IMR-90 (cell line): ENCODE measurements at regions not wholly inside any gene's neighbourhood (a gene's known extent, or its start where the extent isn't known, plus 50 kb on each side); places are given as distances from the start of the nearest gene placed in this dataset.

ENCODE experiments used
- ATAC-seq: fragments of 200-7000 bp; cut with Tn5 transposase; 2 replicates; pipeline ENCODE4 v1.9.1; 2020; ENCODE audit warnings: low read depth, mild to moderate bottlenecking, moderate library complexity
- BruUV-seq: library from RNA; stranded (reverse); fragments of 400-500 nt; replicated peaks from 2 replicates; lab custom pipeline; 2021; lab: Mats Ljungman, UMichigan
- CTCF ChIA-PET: fragments of 300-600 bp; formaldehyde crosslinking; extraction: SDS; loops from one replicate; lab custom pipeline; 2021; ENCODE audit warnings: antibody characterized with exemption; lab: Yijun Ruan, JAX
- POLR2A ChIA-PET: fragments of 300-600 bp; sonication (Branson Sonifier 250); formaldehyde crosslinking; loops from one replicate; lab custom pipeline; 2022; ENCODE audit warnings: antibody characterized with exemption; ENCODE audit not compliant: unreplicated experiment; lab: Charles Lee
- DNase-seq: peaks from one replicate; pipeline ENCODE4 v3.0.0; 2013
- H2AFZ ChIP-seq: replicated peaks from 2 replicates; pipeline ENCODE3; 2013; ENCODE audit warnings: low read length, mild to moderate bottlenecking; ENCODE audit not compliant: poor library complexity
- H2AK5ac ChIP-seq: 2 replicates; pipeline ENCODE4 v1.6.1; 2013; ENCODE audit warnings: low read depth, low read length, inconsistent platforms
- H2AK9ac ChIP-seq: replicated peaks from 2 replicates; pipeline ENCODE3; 2013; ENCODE audit warnings: mild to moderate bottlenecking, low read depth, low read length, moderate library complexity; ENCODE audit not compliant: poor library complexity
- H2BK120ac ChIP-seq: 2 replicates; pipeline ENCODE4 v1.6.1; 2013; ENCODE audit warnings: low read depth, low read length, inconsistent platforms
- H2BK15ac ChIP-seq: 3 replicates; pipeline ENCODE4 v1.6.1; 2013; ENCODE audit warnings: low read depth, low read length, inconsistent platforms
- H2BK20ac ChIP-seq: 2 replicates; pipeline ENCODE4 v1.6.1; 2013; ENCODE audit warnings: low read depth, mild to moderate bottlenecking, inconsistent platforms, low read length, moderate library complexity
- H2BK5ac ChIP-seq: 2 replicates; pipeline ENCODE4 v1.6.1; 2013; ENCODE audit warnings: mild to moderate bottlenecking, low read depth, low read length, inconsistent platforms; ENCODE audit not compliant: poor library complexity, severe bottlenecking
- H3K14ac ChIP-seq: replicated peaks from 2 replicates; pipeline ENCODE4 v1.6.1; 2013; ENCODE audit warnings: low read depth, low read length, inconsistent platforms
- H3K18ac ChIP-seq: 2 replicates; pipeline ENCODE4 v1.6.1; 2013; ENCODE audit warnings: low read depth, low read length, control low read depth
- H3K23ac ChIP-seq: 2 replicates; pipeline ENCODE4 v1.6.1; 2013; ENCODE audit warnings: low read depth, low read length, inconsistent platforms
- H3K27ac ChIP-seq: 2 replicates; pipeline ENCODE4 v1.5.1; 2013; ENCODE audit warnings: mild to moderate bottlenecking, control low read depth, low read length; ENCODE audit not compliant: insufficient read depth
- H3K27me3 ChIP-seq: 2 replicates; pipeline ENCODE4 v1.6.1; 2013; ENCODE audit warnings: low read length; ENCODE audit not compliant: control insufficient read depth, insufficient read depth
- H3K36me3 ChIP-seq: 2 replicates; pipeline ENCODE4 v1.6.1; 2013; ENCODE audit warnings: low read length, mixed read lengths; ENCODE audit not compliant: control insufficient read depth, insufficient read depth
- H3K4ac ChIP-seq: 2 replicates; pipeline ENCODE4 v1.6.1; 2013; ENCODE audit warnings: low read depth, low read length, inconsistent platforms
- H3K4me1 ChIP-seq: 2 replicates; pipeline ENCODE4 v1.6.1; 2013; ENCODE audit warnings: low read length, mixed read lengths; ENCODE audit not compliant: control insufficient read depth, insufficient read depth
- H3K4me2 ChIP-seq: 2 replicates; pipeline ENCODE4 v1.6.1; 2013; ENCODE audit warnings: low read depth, mild to moderate bottlenecking, control low read depth, low read length, moderate library complexity
- H3K4me3 ChIP-seq: 2 replicates; pipeline ENCODE4 v1.5.1; 2013; ENCODE audit warnings: low read depth, mild to moderate bottlenecking, control low read depth, low read length, moderate library complexity; ENCODE audit not compliant: insufficient read depth
- H3K56ac ChIP-seq: 2 replicates; pipeline ENCODE4 v1.6.1; 2013; ENCODE audit warnings: low read length, inconsistent platforms; ENCODE audit not compliant: insufficient read depth; ENCODE audit errors: extremely low read depth
- H3K79me1 ChIP-seq, 2 experiments: 2 replicates each; pipeline ENCODE4 v1.6.1; 2013; ENCODE audit warnings: low read length in 2 of 2, inconsistent platforms in 1 of 2, low read depth in 1 of 2
- H3K9ac ChIP-seq: 2 replicates; pipeline ENCODE4 v1.6.1; 2013; ENCODE audit warnings: low read depth, low read length, control low read depth
- H3K9me1 ChIP-seq: 2 replicates; pipeline ENCODE4 v1.6.1; 2013; ENCODE audit warnings: low read length, inconsistent platforms; ENCODE audit not compliant: insufficient read depth
- H3K9me3 ChIP-seq: 2 replicates; pipeline ENCODE4 v1.6.1; 2013; ENCODE audit warnings: low read length; ENCODE audit not compliant: control insufficient read depth, insufficient read depth
- H4K20me1 ChIP-seq: 2 replicates; pipeline ENCODE4 v1.6.1; 2013; ENCODE audit warnings: low read length, inconsistent platforms; ENCODE audit not compliant: insufficient read depth
- H4K5ac ChIP-seq: 2 replicates; pipeline ENCODE4 v1.6.1; 2013; ENCODE audit warnings: mild to moderate bottlenecking, low read depth, low read length, control low read depth
- H4K8ac ChIP-seq, 2 experiments: 2 replicates each; pipeline ENCODE4 v1.6.1; 2013; ENCODE audit warnings: low read depth in 2 of 2, low read length in 2 of 2, control low read depth in 1 of 2, inconsistent platforms in 1 of 2
- H4K91ac ChIP-seq: 2 replicates; pipeline ENCODE4 v1.6.1; 2013; ENCODE audit warnings: low read depth, low read length, inconsistent platforms; ENCODE audit not compliant: insufficient read depth
- BHLHE40 ChIP-seq: fragments of 150-350 bp; IDR thresholded peaks from 2 replicates; pipeline ENCODE4 v1.6.1; 2016; ENCODE audit warnings: mild to moderate bottlenecking, low read depth, low read length
- CEBPB ChIP-seq: IDR thresholded peaks from 2 replicates; pipeline ENCODE4 v1.6.1; 2012; ENCODE audit warnings: low read depth, low read length, improper control_type of control experiment
- CHD1 ChIP-seq: IDR thresholded peaks from 2 replicates; pipeline ENCODE4 v1.6.1; 2012; ENCODE audit warnings: low read depth, low read length, improper control_type of control experiment
- CTCF ChIP-seq: conservative IDR thresholded peaks from 2 replicates; pipeline ENCODE4 v1.5.1; 2012; ENCODE audit warnings: mild to moderate bottlenecking, low read depth, low read length, improper control_type of control experiment
- ELK1 ChIP-seq: fragments of 150-350 bp; IDR thresholded peaks from 2 replicates; pipeline ENCODE4 v1.6.1; 2016; ENCODE audit warnings: low read depth, mild to moderate bottlenecking, low read length, moderate library complexity, borderline replicate concordance
- MAFK ChIP-seq: IDR thresholded peaks from 2 replicates; pipeline ENCODE4 v1.6.1; 2012; ENCODE audit warnings: low read depth, low read length, improper control_type of control experiment
- MAZ ChIP-seq: IDR thresholded peaks from 2 replicates; pipeline ENCODE4 v1.6.1; 2012; ENCODE audit warnings: low read depth, mild to moderate bottlenecking, low read length, improper control_type of control experiment, moderate library complexity, borderline replicate concordance
- MXI1 ChIP-seq: IDR thresholded peaks from 2 replicates; pipeline ENCODE4 v1.6.1; 2012; ENCODE audit warnings: low read depth, mild to moderate bottlenecking, low read length, moderate library complexity, borderline replicate concordance
- NFE2L2 ChIP-seq: fragments of 150-350 bp; IDR thresholded peaks from 2 replicates; pipeline ENCODE4 v1.6.1; 2016; ENCODE audit warnings: low read depth, mild to moderate bottlenecking, low read length
- POLR2A ChIP-seq: IDR thresholded peaks from 2 replicates; pipeline ENCODE4 v1.6.1; 2012; ENCODE audit warnings: mild to moderate bottlenecking, low read depth, low read length
- RAD21 ChIP-seq: IDR thresholded peaks from 2 replicates; pipeline ENCODE4 v1.6.1; 2012; ENCODE audit warnings: low read length, improper control_type of control experiment
- RCOR1 ChIP-seq: IDR thresholded peaks from 2 replicates; pipeline ENCODE4 v1.6.1; 2012; ENCODE audit warnings: mild to moderate bottlenecking, low read length, improper control_type of control experiment; ENCODE audit not compliant: insufficient replicate concordance
- RFX5 ChIP-seq: IDR thresholded peaks from 2 replicates; pipeline ENCODE4 v1.8.0; 2012; ENCODE audit warnings: low read depth, mild to moderate bottlenecking, low read length, moderate library complexity
- SMC3 ChIP-seq: fragments of 150-350 bp; IDR thresholded peaks from 2 replicates; pipeline ENCODE4 v1.6.1; 2016; ENCODE audit warnings: low read depth, mild to moderate bottlenecking, antibody characterized with exemption, low read length, moderate library complexity
- USF2 ChIP-seq: fragments of 150-350 bp; IDR thresholded peaks from 2 replicates; pipeline ENCODE4 v1.6.1; 2017; ENCODE audit warnings: mild to moderate bottlenecking, antibody characterized with exemption, low read length, low read depth
- WGBS, 2 experiments: methylation state at CpG; one replicate each; pipeline versions ENCODE4 v1.1.5 to v1.1.7; 2013; ENCODE audit warnings: missing lambda C conversion rate in 2 of 2; ENCODE audit not compliant: insufficient read length in 1 of 2; ENCODE audit errors: extremely low coverage in 2 of 2; 5-methylcytosine and 5-hydroxymethylcytosine counted together
- dilution Hi-C: fragments of 300-500 bp; cut with HindIII; formaldehyde crosslinking; loops from one replicate; pipeline ENCODE4 v1.14.3; 2018; ENCODE audit warnings: low sequenced_read_pairs; ENCODE audit not compliant: unreplicated experiment
- in situ Hi-C: fragments of 300-500 bp; cut with MboI; formaldehyde crosslinking; loops from 3 replicates; pipeline ENCODE4 v1.14.3; 2019; ENCODE audit warnings: low sequenced_read_pairs, inconsistent platforms, mixed read lengths
- intact Hi-C: fragments of 100-400 bp; cut with micrococcal nuclease; formaldehyde crosslinking; loops from 2 replicates; pipeline ENCODE4 v1.10.0; 2022

- Histone ChIP-seq H3K14ac (no peak overlapping the region), H4K5ac (no peak overlapping the region), H3K4ac (no peak overlapping the region), H3K9me1 (no peaks in the 10 kb centered on the region), H3K36me3 (no peaks in the 10 kb centered on the region), H3K4me1 (no peaks in the 10 kb centered on the region), H4K91ac (no peak overlapping the region), H3K18ac (no peak overlapping the region), H2AFZ (no peak overlapping the region), H3K9ac (no peak overlapping the region), H2BK120ac (no peak overlapping the region), H4K20me1 (no peaks in the 10 kb centered on the region), H4K8ac (no peak overlapping the region), H2BK20ac (no peak overlapping the region), H2AK5ac (no peak overlapping the region), H3K4me3 (no peak overlapping the region), H3K23ac (no peak overlapping the region), H3K27ac (no peak overlapping the region), H2BK5ac (no peak overlapping the region), H3K56ac (no peak overlapping the region), H2AK9ac (no peak overlapping the region), H2BK15ac (no peak overlapping the region), H3K27me3 (no peaks in the 10 kb centered on the region), H3K4me2 (no peak overlapping the region), H3K9me3 (no peaks in the 10 kb centered on the region), H3K79me1 (no peaks in the 10 kb centered on the region)
- dilution Hi-C loops = no loop called here
- ChIA-PET CTCF (no interaction called here), POLR2A (no interaction called here)
- no TSS peak for BruUV-seq
- ATAC-seq = no peak
- no peak for DNase-seq
- WGBS, 2 experiments = 63% methylated on average over 2 of the region's 7 CpGs; no CpG with 5 or more reads in 1 of the 2 experiments
- intact Hi-C loops = no loop called here
- in situ Hi-C loops = no loop called here
- TF ChIP-seq RCOR1 = no peak
- no peak for TF ChIP-seq NFE2L2
- no peak for TF ChIP-seq MAFK
- TF ChIP-seq MAZ = no peak
- no peak for TF ChIP-seq CEBPB
- TF ChIP-seq CHD1 = no peak
- no peak for TF ChIP-seq POLR2A
- no peak for TF ChIP-seq SMC3
- no peak for TF ChIP-seq RAD21
- TF ChIP-seq BHLHE40 = no peak
- TF ChIP-seq USF2 = no peak
- TF ChIP-seq RFX5 = no peak
- no peak for TF ChIP-seq ELK1
- TF ChIP-seq MXI1 = no peak
- no peak for TF ChIP-seq CTCF
These were observed 620.1 kb downstream of the MED13L start for GRCh38 chr12:115657081-115658013.
